Lung (tissue), 11 donors: ENCODE measurements at regions not wholly inside any gene's neighbourhood (a gene's known extent, or its start where the extent isn't known, plus 50 kb on each side); places are given as distances from the start of the nearest gene placed in this dataset.

Experiments used
- ATAC-seq: fragments of 200-7000 bp; cut with Tn5 transposase; one replicate; pipeline ENCODE4 v1.9.1; 2020; ENCODE audit warnings: moderate number of reproducible peaks; ENCODE audit not compliant: insufficient read depth, low FRiP score
- DNase-seq, 3 donors: peaks; one replicate each; pipeline ENCODE4 v3.0.0-alpha.2; 2013 to 2017
- H3K27ac ChIP-seq, 2 donors: one replicate each; pipeline ENCODE4 v1.5.1; 2013; ENCODE audit warnings: mild to moderate bottlenecking in 2 of 2, moderate library complexity in 2 of 2, control low read depth in 1 of 2, inconsistent platforms in 1 of 2, low read depth in 1 of 2, low read length in 1 of 2
- H3K27me3 ChIP-seq, 3 donors: one replicate each; pipeline ENCODE4 v1.5.1; 2013; ENCODE audit warnings: low read length in 2 of 3; ENCODE audit not compliant: control insufficient read depth in 3 of 3, insufficient read depth in 3 of 3
- H3K36me3 ChIP-seq, 4 donors: one replicate each; pipeline ENCODE4 v1.5.1; 2013; ENCODE audit warnings: low read length in 4 of 4, mild to moderate bottlenecking in 1 of 4, moderate library complexity in 1 of 4; ENCODE audit not compliant: control insufficient read depth in 4 of 4, insufficient read depth in 4 of 4
- H3K4me1 ChIP-seq, 5 donors: one replicate each; pipeline ENCODE4 v1.5.1; 2013; ENCODE audit warnings: low read length in 5 of 5, mild to moderate bottlenecking in 2 of 5, moderate library complexity in 1 of 5; ENCODE audit not compliant: control insufficient read depth in 5 of 5, insufficient read depth in 5 of 5
- H3K4me3 ChIP-seq: one replicate; pipeline ENCODE4 v1.5.1; 2013; ENCODE audit warnings: mild to moderate bottlenecking, control low read depth, moderate library complexity
- H3K9ac ChIP-seq, 2 donors: one replicate each; pipeline ENCODE4 v1.5.1; 2013; ENCODE audit warnings: low read length in 2 of 2, control low read depth in 1 of 2; ENCODE audit not compliant: insufficient read depth in 1 of 2
- H3K9me3 ChIP-seq, 4 donors: one replicate each; pipeline ENCODE4 v1.5.1; 2013; ENCODE audit warnings: low read length in 3 of 4, mild to moderate bottlenecking in 1 of 4, moderate library complexity in 1 of 4; ENCODE audit not compliant: control insufficient read depth in 4 of 4, insufficient read depth in 3 of 4
- WGBS, 2 donors: extraction: QIAGEN DNeasy Blood & Tissue Kit; methylation state at CpG; one replicate each; pipeline ENCODE4 v1.1.7; 2013; 5-methylcytosine and 5-hydroxymethylcytosine counted together
- TF ChIP-seq, protein P1 (sequence below): IDR thresholded peaks from 2 replicates; pipeline ENCODE4 v1.5.1; 2012; ENCODE audit warnings: mild to moderate bottlenecking; ENCODE audit errors: control extremely low read depth, extremely low read depth
- donor health status: control.
- donor health status: control.
- donor health status: Bipolar disorder and iron deficiency.
- donor health status: healthy.
- donor health status: DM: yes; HTN: yes; CAD: no.

DNA sequence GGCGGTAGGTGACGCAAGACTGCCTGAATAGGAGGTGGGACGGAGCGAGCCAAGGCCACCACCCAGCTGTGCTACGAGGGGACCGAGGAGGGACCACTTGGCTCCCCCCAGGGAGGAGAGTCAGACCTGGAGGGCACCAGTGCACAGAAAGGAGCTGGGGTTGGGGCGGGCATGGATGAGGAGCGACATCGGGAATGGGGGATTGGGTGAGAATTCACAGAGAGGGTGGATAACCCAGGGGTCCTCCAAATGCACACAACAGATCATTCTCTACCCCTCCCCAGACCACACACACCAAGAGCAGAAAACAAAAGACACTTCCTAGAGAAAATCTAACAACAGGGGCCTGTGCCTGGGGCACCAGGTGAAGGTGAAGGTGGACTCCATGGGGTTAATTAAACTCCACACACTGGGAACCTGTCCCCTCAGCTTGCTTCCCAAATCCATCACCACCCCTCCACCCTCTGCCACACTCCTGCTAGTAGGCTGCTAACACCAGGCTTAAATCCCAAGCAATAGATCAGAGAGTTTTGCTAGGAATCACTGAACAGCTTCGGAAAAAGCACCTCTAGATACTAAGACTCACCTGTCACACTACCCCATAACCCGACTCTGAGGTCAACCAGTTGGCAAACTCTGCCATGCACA lies 274.6 kb downstream of the EIPR1 start:
- no peaks in the 10 kb centered on the region for H3K36me3 ChIP-seq

DNA sequence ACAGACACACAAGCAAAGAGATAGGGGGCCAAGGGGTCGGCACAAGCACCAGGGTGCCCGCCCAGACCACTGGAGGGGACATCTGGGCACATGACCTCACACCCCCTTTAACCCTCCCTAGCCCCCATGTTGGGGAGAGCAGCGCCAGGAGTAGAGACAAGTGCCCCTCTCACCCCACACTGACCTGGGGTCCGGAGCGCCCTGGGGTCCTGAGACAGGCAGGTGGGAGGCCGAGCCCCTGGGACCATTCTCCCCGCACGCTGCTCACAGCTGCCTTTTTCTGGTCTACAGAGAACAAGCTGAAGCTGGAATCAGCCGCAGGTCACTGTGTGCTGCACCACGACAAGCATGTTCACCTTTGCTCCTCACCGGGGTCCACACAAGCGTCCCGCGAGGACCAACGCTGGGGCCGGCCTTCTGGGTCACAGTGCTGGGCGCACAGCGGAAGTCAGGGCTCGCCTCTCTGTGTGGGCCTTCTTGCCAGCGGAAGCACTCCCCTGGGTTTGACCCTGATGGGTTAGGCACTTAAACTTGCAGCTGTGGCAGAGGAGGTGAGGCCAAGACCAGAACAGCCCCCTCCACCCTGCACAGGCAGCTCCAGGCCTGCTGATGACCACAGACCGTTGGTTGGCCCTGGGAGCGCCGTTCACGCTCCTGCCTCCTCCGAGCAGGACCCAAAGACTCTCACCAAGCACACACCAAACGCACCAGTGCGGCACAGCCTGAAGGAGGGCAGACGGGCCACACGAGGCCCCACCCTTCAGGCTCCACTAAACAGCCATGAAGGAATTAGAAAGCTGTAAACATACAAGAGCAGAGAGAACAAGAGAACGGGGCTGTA lies 275.3 kb downstream of the EIPR1 start:
- 92 to 94% methylated on average over 30 of the region's 30 CpGs for WGBS, 2 donors
- Histone ChIP-seq H3K4me3 (no peak overlapping the region), H3K4me1 (peaks cover 0 to 3% (median 0%) of the 10 kb centered on the region in 5 donors), H3K27me3 (peaks cover 0 to 2% (median 0%) of the 10 kb centered on the region in 3 donors), H3K36me3 (no peaks in the 10 kb centered on the region), H3K9ac (no peak overlapping the region), H3K27ac (no peak overlapping the region), H3K9me3 (peaks cover 0 to 2% (median 0%) of the 10 kb centered on the region in 4 donors)
- DNase-seq: no peak
- TF ChIP-seq, protein P1, sequence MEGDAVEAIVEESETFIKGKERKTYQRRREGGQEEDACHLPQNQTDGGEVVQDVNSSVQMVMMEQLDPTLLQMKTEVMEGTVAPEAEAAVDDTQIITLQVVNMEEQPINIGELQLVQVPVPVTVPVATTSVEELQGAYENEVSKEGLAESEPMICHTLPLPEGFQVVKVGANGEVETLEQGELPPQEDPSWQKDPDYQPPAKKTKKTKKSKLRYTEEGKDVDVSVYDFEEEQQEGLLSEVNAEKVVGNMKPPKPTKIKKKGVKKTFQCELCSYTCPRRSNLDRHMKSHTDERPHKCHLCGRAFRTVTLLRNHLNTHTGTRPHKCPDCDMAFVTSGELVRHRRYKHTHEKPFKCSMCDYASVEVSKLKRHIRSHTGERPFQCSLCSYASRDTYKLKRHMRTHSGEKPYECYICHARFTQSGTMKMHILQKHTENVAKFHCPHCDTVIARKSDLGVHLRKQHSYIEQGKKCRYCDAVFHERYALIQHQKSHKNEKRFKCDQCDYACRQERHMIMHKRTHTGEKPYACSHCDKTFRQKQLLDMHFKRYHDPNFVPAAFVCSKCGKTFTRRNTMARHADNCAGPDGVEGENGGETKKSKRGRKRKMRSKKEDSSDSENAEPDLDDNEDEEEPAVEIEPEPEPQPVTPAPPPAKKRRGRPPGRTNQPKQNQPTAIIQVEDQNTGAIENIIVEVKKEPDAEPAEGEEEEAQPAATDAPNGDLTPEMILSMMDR: no peak
- ATAC-seq: no peak

More for the DNA sequence above, 274.6 kb downstream of the EIPR1 start:
- Histone ChIP-seq H3K4me1 (peaks cover 0 to 3% (median 0%) of the 10 kb centered on the region in 5 donors), H3K9ac (no peak overlapping the region), H3K9me3 (peaks cover 0 to 2% (median 0%) of the 10 kb centered on the region in 4 donors), H3K27me3 (peaks cover 0 to 2% (median 0%) of the 10 kb centered on the region in 3 donors), H3K27ac (no peak overlapping the region), H3K4me3 (no peak overlapping the region)
- ATAC-seq: no peak
- TF ChIP-seq, protein P1: no peak
- 79 to 81% methylated on average over 11 of the region's 11 CpGs for WGBS, 2 donors
- DNase-seq: no peak

DNA sequence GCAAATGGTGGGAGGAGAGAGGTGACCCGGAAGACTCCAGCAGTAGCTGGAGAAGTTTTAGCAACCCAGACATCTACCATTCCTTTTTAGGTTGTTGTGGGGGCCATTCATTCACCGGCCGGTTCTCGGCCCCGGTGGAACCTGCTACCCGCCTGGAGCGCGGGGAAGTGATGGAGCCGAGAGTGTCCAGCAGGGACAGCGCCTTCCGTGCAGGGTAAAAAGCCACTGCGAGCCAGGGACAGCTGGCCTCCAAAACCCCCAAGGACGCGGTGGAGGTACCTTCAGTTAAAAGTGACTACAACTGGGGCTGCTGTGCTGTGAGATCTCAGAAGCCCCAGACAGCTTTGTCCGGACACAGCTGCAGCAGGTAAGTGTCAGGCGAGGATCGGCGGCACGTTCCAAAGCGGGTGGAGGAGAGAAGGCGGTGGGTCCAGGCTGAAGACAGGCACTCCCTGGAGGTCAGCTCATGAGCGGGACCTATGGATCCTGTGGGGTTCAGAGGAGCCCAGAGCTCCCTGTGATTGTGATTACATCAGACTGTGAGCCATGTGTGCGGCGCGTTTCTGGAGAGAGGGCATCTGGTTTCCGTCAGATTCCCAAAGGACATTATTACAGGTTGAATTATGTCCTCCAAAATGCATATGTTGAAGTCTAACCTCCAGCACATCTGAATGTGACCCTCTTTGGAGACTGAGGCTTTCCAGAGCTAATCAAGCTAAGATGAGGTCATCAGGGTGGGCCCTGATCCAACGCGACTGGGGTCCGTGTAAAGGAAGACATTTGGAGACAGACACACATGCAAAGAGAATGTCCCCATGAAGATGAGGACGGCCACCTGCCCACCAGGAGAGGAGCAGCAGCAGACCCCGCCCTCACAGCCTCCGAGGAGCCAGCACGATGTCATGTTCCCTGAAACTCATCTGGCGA lies 276.3 kb downstream of the EIPR1 start:
- 87 to 91% methylated on average over 34 of the region's 34 CpGs for WGBS, 2 donors
- H3K9ac ChIP-seq: no peak overlapping the region
- no peaks in the 10 kb centered on the region for H3K36me3 ChIP-seq
- DNase-seq: no peak
- no peak for ATAC-seq
- peaks cover 0 to 2% (median 0%) of the 10 kb centered on the region in 4 donors for H3K9me3 ChIP-seq
- TF ChIP-seq, protein P1: no peak
- peaks cover 0 to 3% (median 0%) of the 10 kb centered on the region in 5 donors for H3K4me1 ChIP-seq
- no peak overlapping the region for H3K4me3 ChIP-seq
- H3K27me3 ChIP-seq: peaks cover 0 to 2% (median 0%) of the 10 kb centered on the region in 3 donors
- no peak overlapping the region for H3K27ac ChIP-seq
